ENCODE measurements at regions not wholly inside any gene's neighbourhood (a gene's known extent, or its start where the extent isn't known, plus 50 kb on each side); places are given as distances from the start of the nearest gene placed in this dataset.

DNA sequence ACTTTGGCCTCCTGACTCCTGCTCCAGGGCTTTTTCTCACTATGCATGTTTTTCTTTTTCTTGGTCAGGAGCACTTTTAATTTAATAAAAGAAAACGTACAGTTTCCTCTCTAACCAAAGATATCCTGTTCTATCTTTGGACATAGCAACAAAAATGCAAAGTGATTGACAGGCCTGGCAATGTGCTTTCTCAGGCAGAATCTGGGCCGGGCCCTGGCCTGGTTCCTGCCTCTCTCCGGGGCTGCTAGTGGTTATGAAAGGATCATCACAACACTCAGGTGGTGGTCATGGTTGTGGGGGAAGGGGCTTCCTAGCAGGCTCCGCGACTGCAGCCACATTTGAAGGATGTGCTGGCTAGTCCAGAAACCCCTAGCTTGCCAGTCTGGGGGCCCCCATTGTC is 85.8 kb upstream of the USP24 start:
- POLR2A ChIA-PET (ENCODE audit: partially characterized antibody), result no interaction called here
- Histone ChIP-seq H3K9me3 (ENCODE audit: insufficient read depth in 2 of 2, low read depth in 1 of 2, low read length in 1 of 2) (no peaks in the 10 kb centered on the region), H2BK12ac (ENCODE audit: low read depth, low read length) (no peak overlapping the region), H3K27me3 (replicated peaks in 1 of 4; ENCODE audit: control insufficient read depth in 3 of 4, extremely low read depth in 1 of 4, insufficient read depth in 3 of 4, low read length in 3 of 4) (no peaks in the 10 kb centered on the region), H4K20me1 (replicated peaks in 1 of 2; ENCODE audit: control insufficient read depth in 1 of 2, insufficient read depth in 2 of 2, low read length in 2 of 2) (no peaks in the 10 kb centered on the region), H3K14ac (ENCODE audit: insufficient read length) (no peak overlapping the region), H3K27ac (ENCODE audit: low read depth, low read length) (no peak overlapping the region), H4K5ac (ENCODE audit: insufficient read length, low read depth, low read length) (no peak overlapping the region), H3K23ac (ENCODE audit: insufficient read length) (no peak overlapping the region), H3K56ac (replicated peaks; ENCODE audit: insufficient read length, low read depth, low read length) (no peak overlapping the region), H3K4me2 (ENCODE audit: insufficient read depth in 1 of 2, low read depth in 2 of 2, low read length in 2 of 2) (no peak overlapping the region), H2BK5ac (ENCODE audit: low read depth, low read length) (no peak overlapping the region), H2BK20ac (ENCODE audit: low read length) (no peak overlapping the region), H3K36me3 (ENCODE audit: control insufficient read depth in 2 of 4, insufficient read depth in 4 of 4, low read length in 3 of 4) (no peaks in the 10 kb centered on the region), H3K9ac (replicated peaks in 1 of 4; ENCODE audit: extremely low read depth in 1 of 4, low read depth in 3 of 4, low read length in 3 of 4) (no peak overlapping the region), H2BK15ac (ENCODE audit: low read length) (no peak overlapping the region), H3K18ac (ENCODE audit: extremely low read depth, low read length) (no peak overlapping the region), H2BK120ac (replicated peaks; ENCODE audit: low read depth, low read length) (no peak overlapping the region), H3K79me1 (ENCODE audit: low read depth, low read length) (no peaks in the 10 kb centered on the region), H3K79me2 (ENCODE audit: control insufficient read depth in 1 of 2, insufficient read depth in 2 of 2, low read length in 2 of 2) (no peaks in the 10 kb centered on the region), H4K91ac (replicated peaks; ENCODE audit: insufficient read length, low read length) (no peak overlapping the region), H3K4ac (replicated peaks; ENCODE audit: insufficient read length, low read depth, low read length) (no peak overlapping the region), H4K8ac (ENCODE audit: extremely low read depth, insufficient read depth, low read length) (no peak overlapping the region), H3K23me2 (ENCODE audit: low read depth, low read length) (no peaks in the 10 kb centered on the region), H2AFZ (ENCODE audit: low read length) (no peak overlapping the region), H2AK5ac (ENCODE audit: low read depth, low read length) (no peak overlapping the region), H3K4me1 (replicated peaks in 1 of 4; ENCODE audit: control insufficient read depth in 3 of 4, insufficient read depth in 4 of 4, low read length in 3 of 4) (peaks cover 0 to 5% (median 0%) of the 10 kb centered on the region in 4 experiments; a peak in 3 of 7 replicates), H3K4me3 (ENCODE audit: extremely low read depth in 1 of 4, insufficient read depth in 2 of 4, low read depth in 3 of 4, low read length in 4 of 4) (no peak overlapping the region)
- DNase-seq (ENCODE audit: low read depth in 1 of 2, low spot score in 2 of 2) (no peak), FAIRE-seq (no peak)
- CTCF ChIA-PET (ENCODE audit: partially characterized antibody), result interaction anchor here (1.1 to 2.1 kb wide), 4 partner anchors 9 to 25 kb away, joined by 3 to 8 read pairs (median 4); no protein-coding TSS in a partner anchor
- TF ChIP-seq EGR1 (IDR thresholded peaks at IDR 0.05; ENCODE audit: borderline replicate concordance, low read depth, low read length), result no peak
- 75% methylated on average over 5 of the region's 5 CpGs; no CpG with 5 or more reads in 1 of the 2 experiments for WGBS, 2 experiments (ENCODE audit: extremely low coverage in 1 of 2, insufficient coverage in 1 of 2, insufficient read length in 1 of 2, insufficient replicate concordance in 2 of 2, low coverage in 1 of 2, low lambda C conversion rate in 2 of 2, missing lambda C conversion rate in 1 of 2)
